Peyer's patch (tissue), 4 donors: ENCODE measurements at regions not wholly inside any gene's neighbourhood (a gene's known extent, or its start where the extent isn't known, plus 50 kb on each side); places are given as distances from the start of the nearest gene placed in this dataset.

ENCODE experiments used
- POLR2A ChIP-seq, 2 donors: fragments of 450-650 bp; IDR thresholded peaks; one replicate each; pipeline ENCODE4 v1.5.1; 2017; ENCODE audit warnings: antibody characterized with exemption in 2 of 2, mild to moderate bottlenecking in 2 of 2, moderate library complexity in 2 of 2
- TF ChIP-seq, protein P1 (sequence below), 6 experiments: fragments of 450-650 bp in 4 of 6; fragments of 200-600 bp in 2 of 6; sonication (generic) in 1 of 6; IDR thresholded peaks; one replicate each; pipeline ENCODE4 v1.5.1; 2017 to 2019; ENCODE audit warnings: antibody characterized with exemption in 6 of 6, mild to moderate bottlenecking in 3 of 6, moderate library complexity in 1 of 6

DNA sequence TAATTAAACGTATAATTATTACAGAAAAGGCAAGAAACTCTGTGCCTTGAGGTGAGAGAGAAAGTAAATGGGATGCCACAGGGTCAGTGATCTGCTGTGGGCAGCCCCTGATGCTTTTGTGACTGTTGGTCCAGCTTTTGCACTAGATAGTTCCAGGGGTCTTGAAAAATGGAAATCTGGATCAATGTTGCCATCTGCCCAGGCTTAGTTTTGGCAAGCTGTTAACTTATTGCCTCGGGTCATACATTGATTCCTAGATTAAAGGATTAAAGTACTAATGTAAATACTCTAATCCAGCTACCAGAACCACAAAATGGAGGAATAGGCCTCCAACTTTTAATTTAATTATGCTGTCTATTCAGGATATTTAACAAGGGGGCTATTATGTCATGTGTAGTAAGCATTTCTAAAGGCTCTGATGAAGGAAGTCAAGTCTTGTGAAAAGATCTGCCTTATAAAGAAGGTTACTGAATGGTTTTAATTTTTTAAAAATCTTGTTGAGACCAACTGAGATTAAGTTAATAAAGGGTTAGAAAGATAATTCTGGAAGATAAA, 376.0 kb upstream of the HS3ST5 start:
- TF ChIP-seq, protein P1, sequence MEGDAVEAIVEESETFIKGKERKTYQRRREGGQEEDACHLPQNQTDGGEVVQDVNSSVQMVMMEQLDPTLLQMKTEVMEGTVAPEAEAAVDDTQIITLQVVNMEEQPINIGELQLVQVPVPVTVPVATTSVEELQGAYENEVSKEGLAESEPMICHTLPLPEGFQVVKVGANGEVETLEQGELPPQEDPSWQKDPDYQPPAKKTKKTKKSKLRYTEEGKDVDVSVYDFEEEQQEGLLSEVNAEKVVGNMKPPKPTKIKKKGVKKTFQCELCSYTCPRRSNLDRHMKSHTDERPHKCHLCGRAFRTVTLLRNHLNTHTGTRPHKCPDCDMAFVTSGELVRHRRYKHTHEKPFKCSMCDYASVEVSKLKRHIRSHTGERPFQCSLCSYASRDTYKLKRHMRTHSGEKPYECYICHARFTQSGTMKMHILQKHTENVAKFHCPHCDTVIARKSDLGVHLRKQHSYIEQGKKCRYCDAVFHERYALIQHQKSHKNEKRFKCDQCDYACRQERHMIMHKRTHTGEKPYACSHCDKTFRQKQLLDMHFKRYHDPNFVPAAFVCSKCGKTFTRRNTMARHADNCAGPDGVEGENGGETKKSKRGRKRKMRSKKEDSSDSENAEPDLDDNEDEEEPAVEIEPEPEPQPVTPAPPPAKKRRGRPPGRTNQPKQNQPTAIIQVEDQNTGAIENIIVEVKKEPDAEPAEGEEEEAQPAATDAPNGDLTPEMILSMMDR (IDR thresholded peaks at IDR 0.05): no peak
- no peak for TF ChIP-seq POLR2A (IDR thresholded peaks at IDR 0.05)
